DND-41 (cell line): ENCODE measurements at regions not wholly inside any gene's neighbourhood (a gene's known extent, or its start where the extent isn't known, plus 50 kb on each side); places are given as distances from the start of the nearest gene placed in this dataset.

ENCODE experiments used
- ATAC-seq: fragments of 200-7000 bp; cut with Tn5 transposase; 3 replicates; pipeline ENCODE4 v1.9.1; 2021; ENCODE audit warnings: low read depth; ENCODE audit not compliant: insufficient read depth
- DNase-seq: peaks from one replicate; pipeline ENCODE4 v3.0.0-alpha.2; 2020
- H2AFZ ChIP-seq: 2 replicates; pipeline ENCODE4 v1.6.0; 2012; ENCODE audit warnings: low read depth, low read length
- H3K27ac ChIP-seq: 2 replicates; pipeline ENCODE4 v1.5.1; 2012; ENCODE audit warnings: low read length, inconsistent platforms
- H3K27me3 ChIP-seq: fragments of 200-600 bp; sonication (generic); 2 replicates; pipeline ENCODE4 v1.6.0; 2012; ENCODE audit warnings: low read length, mild to moderate bottlenecking, inconsistent platforms; ENCODE audit not compliant: insufficient read depth, poor library complexity
- H3K36me3 ChIP-seq: 2 replicates; pipeline ENCODE4 v1.5.1; 2012; ENCODE audit warnings: low read length, inconsistent platforms; ENCODE audit not compliant: insufficient read depth
- H3K4me1 ChIP-seq: 2 replicates; pipeline ENCODE4 v1.5.1; 2012; ENCODE audit warnings: mild to moderate bottlenecking, low read length; ENCODE audit not compliant: insufficient read depth
- H3K4me2 ChIP-seq: 2 replicates; pipeline ENCODE4 v1.6.0; 2012; ENCODE audit warnings: mild to moderate bottlenecking, moderate library complexity, low read length, inconsistent platforms; ENCODE audit not compliant: insufficient read depth
- H3K4me3 ChIP-seq, 2 experiments: fragments of 200-600 bp in 1 of 2; shearing (Covaris generic) in 1 of 2; 2 replicates each; pipeline ENCODE4 v1.5.1; 2012 to 2016; ENCODE audit warnings: inconsistent platforms in 2 of 2, low read length in 2 of 2, mild to moderate bottlenecking in 2 of 2, low read depth in 1 of 2, moderate library complexity in 1 of 2
- H3K79me2 ChIP-seq: 2 replicates; pipeline ENCODE4 v1.6.0; 2012; ENCODE audit warnings: low read length, inconsistent platforms; ENCODE audit not compliant: insufficient read depth
- H3K9ac ChIP-seq: 2 replicates; pipeline ENCODE4 v1.6.0; 2012; ENCODE audit warnings: low read depth, mild to moderate bottlenecking, inconsistent platforms, low read length, moderate library complexity
- H3K9me3 ChIP-seq: 2 replicates; pipeline ENCODE4 v1.5.1; 2012; ENCODE audit warnings: low read length, moderate library complexity, mild to moderate bottlenecking, inconsistent platforms; ENCODE audit not compliant: insufficient read depth, severe bottlenecking
- H4K20me1 ChIP-seq: 2 replicates; pipeline ENCODE4 v1.6.0; 2012; ENCODE audit warnings: low read length; ENCODE audit not compliant: insufficient read depth
- EZH2 ChIP-seq: IDR thresholded peaks from 3 replicates; pipeline ENCODE4 v1.6.1; 2012; ENCODE audit warnings: borderline replicate concordance, low read depth, mild to moderate bottlenecking, moderate library complexity, low read length, inconsistent platforms; ENCODE audit not compliant: severe bottlenecking
- TF ChIP-seq, protein P1 (sequence below): IDR thresholded peaks from 2 replicates; pipeline ENCODE4 v1.5.1; 2012; ENCODE audit warnings: borderline replicate concordance, low read length, moderate library complexity, mild to moderate bottlenecking; ENCODE audit not compliant: poor library complexity, severe bottlenecking; ENCODE audit errors: extremely low read depth

DNA sequence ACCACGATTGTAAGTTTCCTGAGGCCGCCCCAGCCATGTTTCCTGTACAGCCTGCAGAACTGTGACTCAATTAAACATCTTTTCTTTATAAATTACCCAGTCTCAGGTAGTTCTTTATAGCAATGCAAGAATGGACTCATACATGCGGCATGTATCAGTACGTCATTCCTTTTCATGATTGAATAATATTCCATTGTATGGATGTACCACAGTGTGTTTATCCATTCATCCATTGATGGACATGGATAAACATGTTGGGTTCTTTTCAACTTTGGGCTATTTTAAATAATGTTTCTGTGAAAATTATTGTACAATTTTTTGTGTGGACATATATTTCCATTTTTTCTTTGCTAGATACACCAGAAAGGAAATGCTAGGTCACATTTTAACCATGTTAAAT is 99.2 kb upstream of the IGSF1 start:
- H2AFZ ChIP-seq = no peak overlapping the region
- no peak overlapping the region for H3K9ac ChIP-seq
- no peaks in the 10 kb centered on the region for H3K27me3 ChIP-seq
- no peak overlapping the region for H3K4me2 ChIP-seq
- H4K20me1 ChIP-seq = no peaks in the 10 kb centered on the region
- DNase-seq (no peak), ATAC-seq (no peak)
- H3K4me3 ChIP-seq = no peak overlapping the region
- no peaks in the 10 kb centered on the region for H3K9me3 ChIP-seq
- H3K4me1 ChIP-seq = no peaks in the 10 kb centered on the region
- no peaks in the 10 kb centered on the region for H3K36me3 ChIP-seq
- no peaks in the 10 kb centered on the region for H3K79me2 ChIP-seq
- no peak overlapping the region for H3K27ac ChIP-seq
- TF ChIP-seq, protein P1, sequence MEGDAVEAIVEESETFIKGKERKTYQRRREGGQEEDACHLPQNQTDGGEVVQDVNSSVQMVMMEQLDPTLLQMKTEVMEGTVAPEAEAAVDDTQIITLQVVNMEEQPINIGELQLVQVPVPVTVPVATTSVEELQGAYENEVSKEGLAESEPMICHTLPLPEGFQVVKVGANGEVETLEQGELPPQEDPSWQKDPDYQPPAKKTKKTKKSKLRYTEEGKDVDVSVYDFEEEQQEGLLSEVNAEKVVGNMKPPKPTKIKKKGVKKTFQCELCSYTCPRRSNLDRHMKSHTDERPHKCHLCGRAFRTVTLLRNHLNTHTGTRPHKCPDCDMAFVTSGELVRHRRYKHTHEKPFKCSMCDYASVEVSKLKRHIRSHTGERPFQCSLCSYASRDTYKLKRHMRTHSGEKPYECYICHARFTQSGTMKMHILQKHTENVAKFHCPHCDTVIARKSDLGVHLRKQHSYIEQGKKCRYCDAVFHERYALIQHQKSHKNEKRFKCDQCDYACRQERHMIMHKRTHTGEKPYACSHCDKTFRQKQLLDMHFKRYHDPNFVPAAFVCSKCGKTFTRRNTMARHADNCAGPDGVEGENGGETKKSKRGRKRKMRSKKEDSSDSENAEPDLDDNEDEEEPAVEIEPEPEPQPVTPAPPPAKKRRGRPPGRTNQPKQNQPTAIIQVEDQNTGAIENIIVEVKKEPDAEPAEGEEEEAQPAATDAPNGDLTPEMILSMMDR = no peak
- no peak for TF ChIP-seq EZH2

DNA sequence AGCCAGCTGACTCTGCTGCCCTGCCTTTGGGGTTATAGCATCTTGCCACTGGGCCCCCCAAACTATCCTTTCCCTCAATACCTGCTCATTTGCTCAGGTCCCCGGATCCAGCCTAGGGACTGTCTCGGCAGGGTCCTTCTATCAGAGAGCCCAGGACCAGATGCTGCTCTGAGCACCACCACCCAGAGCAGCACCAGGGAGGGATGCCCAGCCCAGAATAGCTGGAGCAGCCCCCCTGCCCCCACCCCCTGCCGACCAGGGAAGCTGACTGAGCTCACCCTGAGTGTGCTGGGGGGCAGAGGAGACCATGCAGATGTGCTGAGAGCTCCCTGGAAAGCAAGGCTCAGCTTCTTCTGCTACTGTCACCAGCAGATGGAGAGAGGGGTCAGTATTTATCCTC is 103.6 kb upstream of the IGSF1 start:
- no peak for ATAC-seq

GRCh38 chrX:131393426-131393825 is 104.3 kb upstream of the IGSF1 start:
- Histone ChIP-seq H3K27ac (no peak overlapping the region), H3K9ac (no peak overlapping the region), H3K9me3 (no peaks in the 10 kb centered on the region), H3K27me3 (no peaks in the 10 kb centered on the region), H3K36me3 (no peaks in the 10 kb centered on the region), H2AFZ (no peak overlapping the region), H3K4me3 (no peak overlapping the region), H4K20me1 (no peaks in the 10 kb centered on the region), H3K4me1 (no peaks in the 10 kb centered on the region), H3K4me2 (no peak overlapping the region), H3K79me2 (no peaks in the 10 kb centered on the region)
- TF ChIP-seq, protein P1 = no peak
- no peak for TF ChIP-seq EZH2
- no peak for DNase-seq
- ATAC-seq = no peak

More for the DNA sequence above, 103.6 kb upstream of the IGSF1 start:
- Histone ChIP-seq H3K9me3 (no peaks in the 10 kb centered on the region), H4K20me1 (no peaks in the 10 kb centered on the region), H3K27me3 (no peaks in the 10 kb centered on the region), H3K4me3 (no peak overlapping the region), H2AFZ (no peak overlapping the region), H3K4me2 (no peak overlapping the region), H3K27ac (no peak overlapping the region), H3K79me2 (no peaks in the 10 kb centered on the region), H3K36me3 (no peaks in the 10 kb centered on the region), H3K9ac (no peak overlapping the region), H3K4me1 (no peaks in the 10 kb centered on the region)
- no peak for DNase-seq
- no peak for TF ChIP-seq EZH2
- TF ChIP-seq, protein P1 = no peak

DNA sequence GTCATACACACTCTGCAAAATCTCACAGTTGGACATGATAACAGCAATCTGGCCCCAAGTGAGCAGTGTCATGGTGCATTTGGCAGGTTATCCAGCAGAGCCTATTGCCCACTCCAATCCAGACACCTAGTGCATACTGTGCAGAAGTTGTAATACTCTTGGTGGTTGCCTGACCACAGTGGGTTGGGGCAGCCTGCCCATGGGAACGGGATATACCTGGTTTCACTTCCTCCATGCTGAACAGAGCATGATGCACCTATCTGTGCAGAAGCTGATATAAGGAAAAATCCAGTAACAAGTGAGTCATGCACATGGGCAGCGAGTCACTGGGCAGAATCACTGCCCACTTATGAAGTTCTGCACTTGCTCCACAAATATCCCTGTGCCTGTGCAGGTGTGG is 105.3 kb upstream of the IGSF1 start:
- no peaks in the 10 kb centered on the region for H4K20me1 ChIP-seq
- no peak overlapping the region for H3K27ac ChIP-seq
- H3K4me2 ChIP-seq = no peak overlapping the region
- TF ChIP-seq, protein P1 = no peak
- no peak for TF ChIP-seq EZH2
- DNase-seq = no peak
- H3K36me3 ChIP-seq = no peaks in the 10 kb centered on the region
- ATAC-seq = no peak
- no peak overlapping the region for H2AFZ ChIP-seq
- no peaks in the 10 kb centered on the region for H3K79me2 ChIP-seq
- no peaks in the 10 kb centered on the region for H3K27me3 ChIP-seq
- no peak overlapping the region for H3K9ac ChIP-seq
- H3K4me1 ChIP-seq = no peaks in the 10 kb centered on the region
- no peaks in the 10 kb centered on the region for H3K9me3 ChIP-seq
- H3K4me3 ChIP-seq = no peak overlapping the region
